ENCODE measurements at regions not wholly inside any gene's neighbourhood (a gene's known extent, or its start where the extent isn't known, plus 50 kb on each side); places are given as distances from the start of the nearest gene placed in this dataset.

- POLR2A ChIA-PET = no interaction called here
Measured at GRCh38 chr4:19936476-19936875, 315.2 kb upstream of the SLIT2 start.

GRCh38 chr4:19930742-19931141, 321.0 kb upstream of the SLIT2 start:
- ChIA-PET CTCF (ENCODE audit: low intra/inter-chr PET ratio, low total read pairs) (no interaction called here), POLR2A (no interaction called here)
- BruUV-seq (replicated peaks) = no TSS peak
- H4K20me1 ChIP-seq (ENCODE audit: insufficient read depth, low read length) = no peaks in the 10 kb centered on the region
- no peaks in the 10 kb centered on the region for H3K4me1 ChIP-seq (ENCODE audit: insufficient read depth, low read length)
- H3K4me2 ChIP-seq (ENCODE audit: low read depth, low read length) = no peak overlapping the region
- in situ Hi-C loops (cut with HindIII; ENCODE audit: extremely low pct_ligation_motif_present, low pct_unique_long_range_greater_than_20kb) (no loop called here), intact Hi-C loops (cut with micrococcal nuclease; ENCODE audit: unreplicated experiment) (no loop called here)
- H2AFZ ChIP-seq (ENCODE audit: low read length) = no peak overlapping the region
- H3K27ac ChIP-seq (ENCODE audit: extremely low read length, insufficient read depth, low read length) = no peak overlapping the region
- 15% methylated on average over 3 of the region's 3 CpGs for WGBS (ENCODE audit: low lambda C conversion rate)
- no peaks in the 10 kb centered on the region for H3K27me3 ChIP-seq (ENCODE audit: control insufficient read depth in 1 of 2, insufficient read depth in 2 of 2, low read length in 2 of 2)
- H3K9ac ChIP-seq (ENCODE audit: insufficient read depth, low read depth, low read length) = no peak overlapping the region
- TF ChIP-seq THAP8 (CRISPR knock-in tag; IDR thresholded peaks at IDR 0.05; ENCODE audit: borderline replicate concordance) (no peak), FOXK2 (IDR thresholded peaks at IDR 0.05) (no peak), MED1 (CRISPR knock-in tag; IDR thresholded peaks at IDR 0.05) (no peak)
- no peaks in the 10 kb centered on the region for H3K79me2 ChIP-seq (ENCODE audit: insufficient read depth, low read length)
- ATAC-seq (no peak), DNase-seq (ENCODE audit: low spot score) (no peak), FAIRE-seq (no peak)
- no peaks in the 10 kb centered on the region for H3K36me3 ChIP-seq (replicated peaks in 1 of 2; ENCODE audit: control insufficient read depth in 1 of 2, insufficient read depth in 2 of 2, low read length in 2 of 2)
- H3K4me3 ChIP-seq (replicated peaks in 1 of 3; ENCODE audit: insufficient read depth in 1 of 3, low read depth in 2 of 3, low read length in 3 of 3) = no peak overlapping the region
- H3K9me3 ChIP-seq (ENCODE audit: low read length) = peaks cover 96% of the 10 kb centered on the region

More at GRCh38 chr4:19936476-19936875, 315.2 kb upstream of the SLIT2 start:
- ATAC-seq (no peak), FAIRE-seq (no peak), DNase-seq (ENCODE audit: low spot score) (no peak)
- intact Hi-C loops (cut with micrococcal nuclease; ENCODE audit: unreplicated experiment) (no loop called here), in situ Hi-C loops (cut with HindIII; ENCODE audit: extremely low pct_ligation_motif_present, low pct_unique_long_range_greater_than_20kb) (no loop called here)
- no peak overlapping the region for H2AFZ ChIP-seq (ENCODE audit: low read length)
- TF ChIP-seq ZNF639 (CRISPR knock-in tag; conservative IDR thresholded peaks at IDR 0.05) = no peak
- no peak for TF ChIP-seq CENPX (CRISPR knock-in tag; IDR thresholded peaks at IDR 0.05)
- no peak for TF ChIP-seq NR2F1 (CRISPR knock-in tag; IDR thresholded peaks at IDR 0.05)
- no peak for TF ChIP-seq U2AF2 (IDR thresholded peaks at IDR 0.05; ENCODE audit: low read depth, low read length)
- no peak for TF ChIP-seq SUZ12 (IDR thresholded peaks at IDR 0.05; ENCODE audit: low read depth, low read length)
- no peak for TF ChIP-seq KLF9 (CRISPR knock-in tag; IDR thresholded peaks at IDR 0.05; ENCODE audit: low read depth)
- TF ChIP-seq NPAS2 (CRISPR knock-in tag; IDR thresholded peaks at IDR 0.05; ENCODE audit: borderline replicate concordance) = no peak
- no peak for TF ChIP-seq ZNF558 (CRISPR knock-in tag; IDR thresholded peaks at IDR 0.05; ENCODE audit: borderline replicate concordance)
- TF ChIP-seq ZNF550 (CRISPR knock-in tag; IDR thresholded peaks at IDR 0.05; ENCODE audit: borderline replicate concordance) = no peak
- no peak for TF ChIP-seq MTA1 (CRISPR knock-in tag; IDR thresholded peaks at IDR 0.05; ENCODE audit: borderline replicate concordance)
- TF ChIP-seq ZNF382 (CRISPR knock-in tag; IDR thresholded peaks at IDR 0.05; ENCODE audit: borderline replicate concordance) = no peak
- no peaks in the 10 kb centered on the region for H3K36me3 ChIP-seq (replicated peaks in 1 of 2; ENCODE audit: control insufficient read depth in 1 of 2, insufficient read depth in 2 of 2, low read length in 2 of 2)
- no TSS peak for BruUV-seq (replicated peaks)
- H3K9me3 ChIP-seq (ENCODE audit: low read length) = peaks cover 92% of the 10 kb centered on the region
- H3K4me1 ChIP-seq (ENCODE audit: insufficient read depth, low read length) = no peaks in the 10 kb centered on the region
- H3K4me3 ChIP-seq (replicated peaks in 1 of 3; ENCODE audit: insufficient read depth in 1 of 3, low read depth in 2 of 3, low read length in 3 of 3) = no peak overlapping the region
- H3K4me2 ChIP-seq (ENCODE audit: low read depth, low read length) = no peak overlapping the region
- H3K79me2 ChIP-seq (ENCODE audit: insufficient read depth, low read length) = no peaks in the 10 kb centered on the region
- H3K9ac ChIP-seq (ENCODE audit: insufficient read depth, low read depth, low read length) = no peak overlapping the region
- no peaks in the 10 kb centered on the region for H4K20me1 ChIP-seq (ENCODE audit: insufficient read depth, low read length)
- CTCF ChIA-PET (ENCODE audit: low intra/inter-chr PET ratio, low total read pairs) = no interaction called here
- no peaks in the 10 kb centered on the region for H3K27me3 ChIP-seq (ENCODE audit: control insufficient read depth in 1 of 2, insufficient read depth in 2 of 2, low read length in 2 of 2)
- no peak overlapping the region for H3K27ac ChIP-seq (ENCODE audit: extremely low read length, insufficient read depth, low read length)
- WGBS (ENCODE audit: low lambda C conversion rate) = 0% methylated on average over 3 of the region's 3 CpGs

All from HepG2 (cell line).